Thyroid gland (tissue), 4 donors: ENCODE measurements at regions not wholly inside any gene's neighbourhood (a gene's known extent, or its start where the extent isn't known, plus 50 kb on each side); places are given as distances from the start of the nearest gene placed in this dataset.

Experiments
- DNase-seq, 2 donors: peaks; one replicate each; pipeline ENCODE4 v3.0.0-alpha.2; 2019
- H3K27ac ChIP-seq, 3 donors: fragments of 200-600 bp; sonication (generic); 1 replicate in 2 of 3; 2 replicates in 1 of 3; pipeline ENCODE4 v1.5.1; 2016 to 2019; ENCODE audit warnings: mild to moderate bottlenecking in 1 of 3, moderate library complexity in 1 of 3
- H3K27me3 ChIP-seq: fragments of 200-600 bp; sonication (generic); one replicate; pipeline ENCODE4 v1.5.1; 2019
- H3K36me3 ChIP-seq, 2 donors: fragments of 200-600 bp; sonication (generic); one replicate each; pipeline ENCODE4 v1.5.1; 2016 to 2019
- H3K4me1 ChIP-seq, 2 donors: fragments of 200-600 bp; sonication (generic); one replicate each; pipeline ENCODE4 v1.5.1; 2017 to 2019
- H3K4me3 ChIP-seq, 3 donors: fragments of 200-600 bp; sonication (generic); replicated peaks in 1 of 3; 1 replicate in 2 of 3; 2 replicates in 1 of 3; pipeline ENCODE4 v1.5.1; 2016; ENCODE audit warnings: mild to moderate bottlenecking in 1 of 3
- H3K9me3 ChIP-seq: fragments of 200-600 bp; sonication (generic); one replicate; pipeline ENCODE4 v1.5.1; 2017
- CTCF ChIP-seq, 6 experiments: fragments of 200-600 bp in 3 of 6; fragments of 450-650 bp in 3 of 6; sonication (generic) in 3 of 6; IDR thresholded peaks; one replicate each; pipeline ENCODE4 v1.5.1; 2016 to 2019; ENCODE audit warnings: antibody characterized with exemption in 6 of 6, mild to moderate bottlenecking in 2 of 6, inconsistent platforms in 1 of 6, moderate library complexity in 1 of 6
- POLR2A ChIP-seq, 2 donors: fragments of 450-650 bp; IDR thresholded peaks; one replicate each; pipeline ENCODE4 v1.6.1; 2017; ENCODE audit warnings: antibody characterized with exemption in 2 of 2, mild to moderate bottlenecking in 2 of 2, moderate library complexity in 1 of 2
- WGBS, 2 donors: methylation state at CpG; one replicate each; pipeline ENCODE4 v1.1.5; 2017; 5-methylcytosine and 5-hydroxymethylcytosine counted together
- intact Hi-C: fragments of 100-400 bp; cut with DNase I; formaldehyde crosslinking; loops from one replicate; pipeline ENCODE4 v1.15.1; 2023

DNA sequence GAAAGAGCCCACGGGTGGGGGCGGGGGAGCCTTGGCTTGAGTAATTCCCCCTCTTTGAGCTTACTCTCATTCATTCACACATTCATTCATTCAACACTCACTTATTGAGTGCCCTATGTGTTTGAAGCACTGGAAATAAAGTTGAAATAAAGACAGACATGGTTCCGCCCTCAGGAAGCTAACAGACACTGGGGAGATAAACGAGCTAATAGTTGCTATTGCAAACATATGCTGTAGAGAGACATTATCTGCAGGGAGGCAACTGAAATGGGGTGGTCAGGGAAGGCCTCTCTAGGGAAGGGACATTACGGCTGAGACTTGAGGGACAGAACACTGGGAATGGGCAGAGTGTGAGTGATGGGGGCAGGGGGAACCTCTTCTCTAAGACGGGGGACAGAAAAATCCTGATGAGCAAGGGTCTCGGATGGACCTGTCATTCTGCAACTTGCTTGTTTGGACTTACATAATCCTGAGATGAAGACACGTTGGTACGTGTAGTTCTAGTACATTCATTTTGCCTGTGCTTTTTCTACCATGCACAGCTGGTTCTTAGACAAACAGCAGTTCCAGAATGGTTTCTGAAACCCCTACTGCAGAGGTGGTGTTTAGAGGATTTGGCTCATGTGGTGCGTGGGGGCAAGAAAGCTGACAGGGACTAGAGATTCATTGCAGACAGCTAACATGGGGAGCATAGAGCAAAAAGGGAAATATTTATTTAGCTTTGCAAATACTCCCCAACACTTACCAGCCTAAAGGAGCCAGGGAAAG is 71.1 kb upstream of the BLCAP start:
- 30 to 33% methylated on average over 10 of the region's 10 CpGs for WGBS, 2 donors

DNA sequence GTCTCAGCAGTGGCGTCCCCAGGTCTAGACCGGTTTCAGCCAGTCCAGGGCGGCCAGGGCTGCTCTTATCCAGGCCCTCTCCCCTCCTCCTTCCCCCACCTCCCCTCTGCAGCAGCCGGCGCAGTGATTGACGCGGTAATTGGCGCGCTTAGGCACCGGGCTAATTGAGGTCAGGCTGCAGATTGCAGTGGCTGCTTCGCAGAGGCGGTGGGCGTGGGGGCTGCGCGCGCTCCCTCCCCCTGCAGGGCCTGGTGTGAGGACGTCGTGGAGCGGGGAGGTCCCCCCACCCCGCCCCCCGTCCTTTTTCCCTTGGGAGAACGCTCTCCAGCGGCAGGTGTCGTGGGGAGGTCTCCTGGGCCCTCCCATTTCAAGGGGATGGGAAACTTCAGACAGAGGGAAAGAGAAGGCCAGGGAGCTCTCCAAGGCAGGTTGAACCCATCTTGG is 70.4 kb upstream of the BLCAP start:
- no peak for DNase-seq
- 3 to 5% methylated on average over 7 to 14 of the region's 24 CpGs for WGBS, 2 donors
- no peaks in the 10 kb centered on the region for H3K4me1 ChIP-seq
- H3K36me3 ChIP-seq: no peaks in the 10 kb centered on the region
- H3K27ac ChIP-seq: no peak overlapping the region
- H3K27me3 ChIP-seq: no peaks in the 10 kb centered on the region
- no peak overlapping the region for H3K4me3 ChIP-seq
- intact Hi-C loops: no loop called here
- no peaks in the 10 kb centered on the region for H3K9me3 ChIP-seq
- TF ChIP-seq CTCF (IDR thresholded peaks at IDR 0.05) (no peak), POLR2A (IDR thresholded peaks at IDR 0.05) (no peak)

More for the DNA sequence above, 71.1 kb upstream of the BLCAP start:
- Histone ChIP-seq H3K27me3 (no peaks in the 10 kb centered on the region), H3K36me3 (no peaks in the 10 kb centered on the region), H3K4me3 (no peak overlapping the region), H3K4me1 (no peaks in the 10 kb centered on the region), H3K9me3 (no peaks in the 10 kb centered on the region), H3K27ac (no peak overlapping the region)
- intact Hi-C loops: no loop called here
- TF ChIP-seq POLR2A (IDR thresholded peaks at IDR 0.05): no peak
- TF ChIP-seq CTCF (IDR thresholded peaks at IDR 0.05): no peak
- DNase-seq: no peak

DNA sequence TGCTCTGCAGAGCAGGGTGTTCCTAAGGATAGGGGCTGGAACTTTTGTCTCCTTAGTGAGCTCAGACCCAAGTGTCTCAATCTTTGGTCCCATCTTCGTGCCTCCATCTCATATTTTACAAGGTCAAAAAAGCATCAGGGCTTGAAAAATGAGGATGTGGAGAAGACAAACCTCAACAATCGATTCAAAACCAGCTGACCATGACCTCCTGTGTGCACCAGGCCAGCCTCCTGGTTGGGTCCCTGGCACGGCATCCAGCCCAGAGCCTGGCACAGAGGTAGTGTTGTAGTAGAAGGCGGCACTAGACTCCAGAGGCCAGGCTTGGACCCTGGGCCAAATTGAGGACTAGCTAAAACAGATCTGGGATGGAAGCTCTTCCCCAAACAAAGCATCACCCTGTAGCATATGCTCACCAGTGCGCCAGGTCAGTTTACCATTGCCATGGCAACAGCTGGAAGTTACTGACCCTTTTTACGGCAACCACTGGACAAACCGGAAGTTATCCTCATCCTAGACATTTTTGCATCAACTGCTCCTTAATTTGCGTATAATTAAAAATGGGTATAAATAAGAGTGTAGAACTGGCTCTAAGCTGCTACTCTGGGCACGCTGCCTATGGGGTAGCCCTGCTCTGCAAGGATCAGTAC is 69.3 kb upstream of the BLCAP start:
- Histone ChIP-seq H3K27ac (no peak overlapping the region), H3K4me3 (no peak overlapping the region), H3K9me3 (no peaks in the 10 kb centered on the region), H3K27me3 (no peaks in the 10 kb centered on the region), H3K4me1 (no peaks in the 10 kb centered on the region), H3K36me3 (no peaks in the 10 kb centered on the region)
- intact Hi-C loops: no loop called here
- no peak for DNase-seq
- WGBS, 2 donors: 59 to 61% methylated on average over 9 of the region's 9 CpGs
- TF ChIP-seq POLR2A (IDR thresholded peaks at IDR 0.05): no peak
- TF ChIP-seq CTCF (IDR thresholded peaks at IDR 0.05): no peak

DNA sequence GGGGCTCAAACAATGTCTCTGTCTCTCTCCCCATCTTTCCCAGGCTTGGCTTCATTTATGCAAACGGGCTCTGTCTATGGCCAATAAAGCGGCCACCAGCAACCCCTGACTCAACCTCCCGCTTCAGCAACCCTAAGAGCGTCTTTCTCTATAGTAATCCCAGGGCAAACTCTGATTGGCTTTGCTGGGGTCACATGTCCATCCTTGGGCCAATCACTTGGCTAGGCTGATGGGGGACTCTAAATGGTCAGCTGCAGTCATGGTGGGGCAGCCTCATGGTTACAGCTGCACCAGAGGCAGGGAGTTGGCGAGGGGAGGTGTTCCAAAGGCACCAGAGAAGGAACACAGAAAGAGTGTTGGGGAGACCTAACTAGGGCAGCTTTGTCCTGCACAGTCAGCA is 68.5 kb upstream of the BLCAP start:
- DNase-seq: no peak
- Histone ChIP-seq H3K4me3 (no peak overlapping the region), H3K36me3 (no peaks in the 10 kb centered on the region), H3K27me3 (no peaks in the 10 kb centered on the region), H3K27ac (no peak overlapping the region), H3K9me3 (no peaks in the 10 kb centered on the region), H3K4me1 (no peaks in the 10 kb centered on the region)
- intact Hi-C loops: no loop called here
- WGBS, 2 donors: 91 to 98% methylated on average over 5 of the region's 5 CpGs
- TF ChIP-seq CTCF (IDR thresholded peaks at IDR 0.05) (no peak), POLR2A (IDR thresholded peaks at IDR 0.05) (no peak)

GRCh38 chr20:37593710-37594109 is 66.0 kb upstream of the BLCAP start:
- H3K4me3 ChIP-seq: no peak overlapping the region
- intact Hi-C loops: no loop called here
- no peaks in the 10 kb centered on the region for H3K27me3 ChIP-seq
- DNase-seq: no peak
- no peaks in the 10 kb centered on the region for H3K4me1 ChIP-seq
- no peak overlapping the region for H3K27ac ChIP-seq
- WGBS, 2 donors: 81 to 86% methylated on average over 4 of the region's 4 CpGs
- H3K36me3 ChIP-seq: no peaks in the 10 kb centered on the region
- no peaks in the 10 kb centered on the region for H3K9me3 ChIP-seq
- TF ChIP-seq POLR2A (IDR thresholded peaks at IDR 0.05) (no peak), CTCF (IDR thresholded peaks at IDR 0.05) (no peak)
